ENCODE measurements at regions not wholly inside any gene's neighbourhood (a gene's known extent, or its start where the extent isn't known, plus 50 kb on each side); places are given as distances from the start of the nearest gene placed in this dataset.

GRCh38 chr11:70882716-70883085 lies 369.7 kb downstream of the SHANK2 start:
- Histone ChIP-seq H3K9ac (no peak overlapping the region), H3K27ac (ENCODE audit: low read depth in 2 of 2, low read length in 1 of 2) (no peak overlapping the region), H2AFZ (ENCODE audit: low read depth) (no peak overlapping the region), H3F3A (replicated peaks; ENCODE audit: insufficient read depth) (no peaks in the 10 kb centered on the region), H4K20me1 (ENCODE audit: insufficient read depth) (no peaks in the 10 kb centered on the region), H3K9me2 (no peaks in the 10 kb centered on the region), H3K27me3 (ENCODE audit: insufficient read depth) (no peaks in the 10 kb centered on the region), H3K36me3 (replicated peaks in 1 of 2; ENCODE audit: control insufficient read depth in 1 of 2, insufficient read depth in 2 of 2, low read length in 1 of 2) (no peaks in the 10 kb centered on the region), H3K79me2 (ENCODE audit: insufficient read depth) (no peaks in the 10 kb centered on the region), H3K4me3 (ENCODE audit: low read depth in 2 of 2, low read length in 1 of 2) (no peak overlapping the region), H3K9me3 (no peaks in the 10 kb centered on the region), H3K4me2 (no peak overlapping the region), H3K4me1 (ENCODE audit: control insufficient read depth in 1 of 2, insufficient read depth in 2 of 2, low read depth in 1 of 2, low read length in 1 of 2) (no peaks in the 10 kb centered on the region; a peak in 1 of 4 replicates)
- WGBS (ENCODE audit: low lambda C conversion rate), result 59% methylated on average over 6 of the region's 9 CpGs
- ChIA-PET POLR2A (no interaction called here), CTCF (interaction anchor here (1.0 kb wide), 1 partner anchor 29 kb away, joined by 5 read pairs; no protein-coding TSS in a partner anchor)
- no peak for TF ChIP-seq TAF1 (IDR thresholded peaks at IDR 0.05; ENCODE audit: borderline replicate concordance, low read depth, low read length)
- no peak for TF ChIP-seq NRF1 (IDR thresholded peaks at IDR 0.05; ENCODE audit: low read depth, low read length)
- TF ChIP-seq RXRA (IDR thresholded peaks at IDR 0.05; ENCODE audit: borderline replicate concordance, low read depth), result no peak
- no peak for TF ChIP-seq SMC3 (IDR thresholded peaks at IDR 0.05; ENCODE audit: low read depth, low read length)
- TF ChIP-seq JUND (IDR thresholded peaks at IDR 0.05), result no peak
- no peak for TF ChIP-seq ELF1 (IDR thresholded peaks at IDR 0.05)
- TF ChIP-seq ZBTB33 (IDR thresholded peaks at IDR 0.05; ENCODE audit: borderline replicate concordance, low read depth), result no peak
- TF ChIP-seq USF1 (IDR thresholded peaks at IDR 0.05; ENCODE audit: borderline replicate concordance, low read depth), result no peak
- TF ChIP-seq RFX5 (IDR thresholded peaks at IDR 0.05; ENCODE audit: low read length), result no peak
- TF ChIP-seq USF2 (IDR thresholded peaks at IDR 0.05; ENCODE audit: borderline replicate concordance, low read depth, low read length), result no peak
- TF ChIP-seq TEAD4 (IDR thresholded peaks at IDR 0.05; ENCODE audit: borderline replicate concordance, insufficient read depth), result no peak
- TF ChIP-seq REST (IDR thresholded peaks at IDR 0.05; ENCODE audit: low read depth, low read length), result no peak
- no peak for TF ChIP-seq MAX (IDR thresholded peaks at IDR 0.05; ENCODE audit: low read depth)
- no peak for TF ChIP-seq TCF12 (IDR thresholded peaks at IDR 0.05)
- DNase-seq, result no peak

Data from SK-N-SH (cell line).